ENCODE measurements at regions not wholly inside any gene's neighbourhood (a gene's known extent, or its start where the extent isn't known, plus 50 kb on each side); places are given as distances from the start of the nearest gene placed in this dataset.

- DNase-seq (ENCODE audit: low read depth) = no peak
These were observed 70.5 kb upstream of the STXBP5 start for GRCh38 chr6:147133669-147134068.

DNA sequence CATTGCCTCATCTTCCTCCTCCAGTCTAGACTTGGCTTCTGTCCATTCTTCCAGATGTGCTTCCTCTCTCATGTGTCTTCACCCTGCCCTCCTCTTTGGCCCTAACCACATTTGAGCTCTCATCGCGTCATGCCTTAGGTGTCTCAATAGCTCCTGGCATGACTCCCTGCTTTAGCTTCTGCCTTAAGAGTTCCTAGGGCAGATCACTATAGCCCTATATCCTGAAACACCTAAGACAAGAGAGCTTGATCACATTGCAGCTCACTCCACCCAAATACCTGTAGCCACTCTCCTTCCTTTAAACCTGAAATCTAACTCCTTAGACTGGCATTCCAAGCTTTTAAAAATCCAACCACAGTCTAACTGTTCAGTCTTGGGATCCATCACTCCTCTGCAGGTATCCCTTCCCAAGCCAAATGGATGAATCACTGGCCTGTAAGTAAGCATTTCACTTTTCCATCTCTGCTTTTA is 69.0 kb upstream of the STXBP5 start:
- DNase-seq (ENCODE audit: low read depth) = peak; percentile 77

DNA sequence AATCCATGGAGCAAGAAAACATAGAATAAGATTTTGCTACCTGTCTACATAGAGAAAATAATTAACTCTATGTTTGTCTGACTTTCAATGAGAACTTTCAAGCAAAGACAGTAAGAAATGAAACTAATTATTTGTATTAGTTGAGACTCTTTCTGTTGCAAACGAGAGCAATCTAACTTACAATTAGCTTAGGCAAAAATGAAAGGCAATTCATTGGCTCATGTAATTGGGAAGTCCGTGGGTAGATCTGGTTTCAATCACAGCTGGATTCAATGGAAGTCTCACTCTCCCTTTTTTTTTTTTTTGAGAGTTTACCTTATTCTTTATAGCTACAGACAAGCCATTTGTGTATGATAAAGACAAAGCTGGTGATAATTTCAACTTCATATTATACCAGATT is 68.2 kb upstream of the STXBP5 start:
- DNase-seq (ENCODE audit: low read depth) = no peak

DNA sequence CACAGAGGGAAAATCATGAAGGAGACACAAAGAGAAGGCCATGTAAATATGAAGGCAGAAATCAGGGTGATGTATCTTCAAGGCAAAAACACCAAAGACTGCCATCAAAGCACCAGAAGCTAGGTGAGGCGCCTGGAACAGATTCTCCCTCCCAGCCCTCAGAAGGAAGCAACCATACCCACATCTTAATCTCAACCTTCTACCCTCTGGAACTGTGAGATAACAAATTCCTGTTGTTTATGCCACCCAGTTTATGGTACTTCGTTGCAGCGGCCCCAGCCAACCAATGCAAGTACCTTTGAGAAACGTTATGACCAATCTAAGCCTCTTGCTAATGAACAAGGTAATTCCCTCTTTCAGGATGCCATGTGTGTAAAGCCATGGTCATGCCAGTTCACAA is 66.2 kb upstream of the STXBP5 start:
- no peak for DNase-seq (ENCODE audit: low read depth)

GRCh38 chr6:147138835-147139234 is 65.4 kb upstream of the STXBP5 start:
- DNase-seq (ENCODE audit: low read depth) = no peak

GRCh38 chr6:147141711-147142308 is 62.4 kb upstream of the STXBP5 start:
- no peak for DNase-seq (ENCODE audit: low read depth)

GRCh38 chr6:147142684-147143245 is 61.5 kb upstream of the STXBP5 start:
- DNase-seq (ENCODE audit: low read depth) = no peak

DNA sequence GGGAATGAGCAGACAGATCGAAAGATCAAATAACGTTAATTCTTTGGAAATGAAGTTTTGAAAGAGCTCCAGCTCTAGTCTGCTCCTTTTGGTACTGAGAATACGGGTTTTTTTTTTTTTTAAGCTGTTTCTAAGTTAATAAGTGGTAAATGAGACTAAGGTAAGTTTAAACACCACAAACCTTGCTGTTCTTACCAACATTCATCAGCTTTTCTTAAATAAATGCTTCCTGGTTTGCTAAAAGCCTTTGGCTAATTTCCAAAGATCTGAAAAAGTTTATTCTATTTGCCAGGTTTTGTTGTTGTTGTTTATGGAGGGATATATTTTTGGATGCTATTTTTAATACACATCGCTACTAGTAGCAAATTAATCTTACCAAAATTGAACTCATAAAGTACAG is 55.1 kb upstream of the STXBP5 start:
- no peak for DNase-seq (ENCODE audit: low read depth)

- no peak for DNase-seq (ENCODE audit: low read depth)
These were observed 54.4 kb upstream of the STXBP5 start for GRCh38 chr6:147149826-147150225.

GRCh38 chr6:147150293-147150692 is 53.9 kb upstream of the STXBP5 start:
- no peak for DNase-seq (ENCODE audit: low read depth)

Measured in fibroblast of the conjunctiva (primary cell).